ENCODE measurements at regions not wholly inside any gene's neighbourhood (a gene's known extent, or its start where the extent isn't known, plus 50 kb on each side); places are given as distances from the start of the nearest gene placed in this dataset.

DNA sequence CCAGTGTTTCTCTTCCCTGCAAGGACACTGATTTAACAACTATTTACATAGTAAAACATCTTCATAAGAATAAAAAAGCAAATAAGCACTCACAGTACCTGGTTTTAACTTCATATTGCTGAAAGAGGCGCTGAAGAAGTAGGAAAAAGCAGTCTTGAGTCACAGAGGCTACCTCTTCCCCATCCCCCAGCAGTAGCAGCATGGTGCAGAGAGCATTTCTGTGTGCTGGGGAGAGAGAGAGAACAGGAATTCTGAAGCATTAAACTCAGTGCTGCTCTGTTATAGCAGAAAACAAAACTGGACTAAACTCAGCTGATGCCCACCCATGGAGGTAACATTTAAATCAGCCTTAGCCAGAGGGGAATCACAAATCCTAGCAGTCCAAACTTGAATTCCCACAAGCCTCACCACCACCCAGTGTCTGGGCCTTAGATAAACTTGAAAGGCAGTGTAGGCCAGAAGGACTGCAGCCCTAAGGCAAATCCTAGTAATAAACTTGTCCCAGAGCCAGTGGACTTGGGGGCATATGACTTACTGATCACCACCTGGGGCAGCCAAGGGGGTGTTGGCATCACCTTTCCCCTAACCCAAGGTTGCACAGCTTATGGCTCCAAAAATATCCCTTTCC is 321.8 kb upstream of the CWC22 start:
- TF ChIP-seq, protein P1, sequence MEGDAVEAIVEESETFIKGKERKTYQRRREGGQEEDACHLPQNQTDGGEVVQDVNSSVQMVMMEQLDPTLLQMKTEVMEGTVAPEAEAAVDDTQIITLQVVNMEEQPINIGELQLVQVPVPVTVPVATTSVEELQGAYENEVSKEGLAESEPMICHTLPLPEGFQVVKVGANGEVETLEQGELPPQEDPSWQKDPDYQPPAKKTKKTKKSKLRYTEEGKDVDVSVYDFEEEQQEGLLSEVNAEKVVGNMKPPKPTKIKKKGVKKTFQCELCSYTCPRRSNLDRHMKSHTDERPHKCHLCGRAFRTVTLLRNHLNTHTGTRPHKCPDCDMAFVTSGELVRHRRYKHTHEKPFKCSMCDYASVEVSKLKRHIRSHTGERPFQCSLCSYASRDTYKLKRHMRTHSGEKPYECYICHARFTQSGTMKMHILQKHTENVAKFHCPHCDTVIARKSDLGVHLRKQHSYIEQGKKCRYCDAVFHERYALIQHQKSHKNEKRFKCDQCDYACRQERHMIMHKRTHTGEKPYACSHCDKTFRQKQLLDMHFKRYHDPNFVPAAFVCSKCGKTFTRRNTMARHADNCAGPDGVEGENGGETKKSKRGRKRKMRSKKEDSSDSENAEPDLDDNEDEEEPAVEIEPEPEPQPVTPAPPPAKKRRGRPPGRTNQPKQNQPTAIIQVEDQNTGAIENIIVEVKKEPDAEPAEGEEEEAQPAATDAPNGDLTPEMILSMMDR (IDR thresholded peaks at IDR 0.05; ENCODE audit: control insufficient read depth, extremely low read depth, insufficient read depth) = 0 out of 2 replicates have a peak, but pooled peaks have one; percentile 15
- no peak overlapping the region for H3K4me3 ChIP-seq (ENCODE audit: low read depth, low read length)
- DNase-seq (ENCODE audit: low read depth) = no peak

DNA sequence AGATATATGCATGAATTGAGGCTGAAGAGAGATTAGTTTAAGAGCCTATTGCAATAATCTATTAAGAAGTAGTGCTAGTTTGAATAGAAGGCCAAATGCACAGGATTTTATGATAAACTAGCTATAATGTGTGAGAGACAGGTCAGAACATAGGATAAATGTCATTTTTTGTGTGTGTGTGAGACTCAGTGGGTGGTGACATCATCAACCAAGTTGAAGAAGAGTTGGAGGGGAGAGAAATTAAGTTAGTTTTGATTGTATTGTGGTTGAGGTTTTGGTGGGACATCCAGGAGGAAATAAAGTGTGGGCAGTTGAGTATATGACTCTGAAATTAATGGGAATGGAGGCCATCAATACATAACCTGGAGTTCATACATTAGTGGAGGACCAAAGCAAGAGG is 320.1 kb upstream of the CWC22 start:
- H3K4me3 ChIP-seq (ENCODE audit: low read depth, low read length) = no peak overlapping the region
- TF ChIP-seq, protein P1 (IDR thresholded peaks at IDR 0.05; ENCODE audit: control insufficient read depth, extremely low read depth, insufficient read depth) = no peak
- no peak for DNase-seq (ENCODE audit: low read depth)

DNA sequence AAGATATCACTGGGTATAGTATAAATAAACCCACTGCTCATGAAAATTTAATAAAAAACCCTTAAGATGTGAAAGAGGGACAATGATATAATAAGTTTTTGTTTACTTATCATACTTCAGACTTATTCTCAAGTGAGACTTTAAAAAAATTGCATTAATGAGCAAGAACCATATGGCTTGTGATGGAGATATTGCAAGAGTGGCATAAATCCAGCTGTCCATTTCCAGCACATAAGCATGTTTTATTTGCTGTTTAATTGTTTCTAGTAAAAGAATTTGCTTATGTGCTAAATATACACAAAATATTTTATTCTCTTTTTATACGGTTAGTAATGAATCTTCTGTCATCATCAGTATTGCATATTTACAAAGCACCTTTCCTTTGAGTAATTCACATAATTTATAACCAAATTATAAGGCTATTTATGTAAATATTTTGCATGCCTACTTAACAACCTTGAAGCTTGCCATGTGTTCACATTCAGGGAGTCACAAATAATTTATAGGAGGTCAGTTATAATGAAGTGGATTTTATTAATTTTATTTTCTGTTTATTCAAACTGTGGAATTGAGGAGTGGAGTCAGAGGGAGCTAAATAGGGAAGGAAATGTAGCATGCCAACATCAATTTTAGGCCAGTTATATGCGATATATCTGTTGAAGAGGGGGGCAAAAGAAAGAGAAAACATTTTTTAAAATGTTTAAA is 318.5 kb upstream of the CWC22 start:
- H3K4me3 ChIP-seq (ENCODE audit: low read depth, low read length) = no peak overlapping the region
- DNase-seq (ENCODE audit: low read depth) = peak; percentile 56
- TF ChIP-seq, protein P1 (IDR thresholded peaks at IDR 0.05; ENCODE audit: control insufficient read depth, extremely low read depth, insufficient read depth) = no peak

DNA sequence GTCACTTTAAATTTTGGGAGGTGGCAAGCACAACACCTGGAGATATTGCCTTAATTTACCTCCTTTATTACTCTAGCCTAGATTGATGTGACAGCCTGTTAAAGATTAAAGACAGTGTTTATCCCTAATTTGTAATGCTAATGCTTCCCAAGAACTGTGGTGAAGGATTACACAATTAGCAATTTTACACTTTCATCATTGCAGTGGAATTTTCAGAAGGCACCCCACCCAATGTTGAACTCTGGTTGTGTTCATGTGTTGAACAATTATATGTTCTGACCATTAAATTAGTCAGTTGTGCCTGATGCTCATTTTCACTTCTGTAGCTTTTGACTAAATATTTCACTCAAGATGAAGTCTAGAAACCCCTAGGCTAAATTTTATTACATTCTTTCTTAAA is 317.1 kb upstream of the CWC22 start:
- TF ChIP-seq, protein P1 (IDR thresholded peaks at IDR 0.05; ENCODE audit: control insufficient read depth, extremely low read depth, insufficient read depth) = no peak
- DNase-seq (ENCODE audit: low read depth) = no peak
- no peak overlapping the region for H3K4me3 ChIP-seq (ENCODE audit: low read depth, low read length)

DNA sequence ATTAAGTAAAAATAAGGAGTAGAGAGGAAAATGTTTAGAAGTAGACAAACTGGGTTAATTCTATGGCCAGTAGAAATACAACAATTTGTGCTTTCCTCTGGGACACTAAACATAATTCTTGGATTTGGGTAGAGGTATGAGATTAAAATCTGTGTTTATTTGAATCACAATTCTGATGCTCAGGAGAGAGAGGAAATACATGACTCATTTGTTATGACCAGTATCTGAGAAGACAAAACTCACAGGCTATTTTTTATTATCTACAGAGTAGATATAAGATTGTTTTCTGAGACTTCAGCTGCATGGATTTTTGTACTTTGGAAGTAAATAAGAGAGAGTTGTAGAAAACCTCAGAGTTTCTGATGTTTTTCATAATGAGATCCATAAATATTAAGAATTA is 315.7 kb upstream of the CWC22 start:
- no peak for DNase-seq (ENCODE audit: low read depth)
- TF ChIP-seq, protein P1 (IDR thresholded peaks at IDR 0.05; ENCODE audit: control insufficient read depth, extremely low read depth, insufficient read depth) = no peak
- no peak overlapping the region for H3K4me3 ChIP-seq (ENCODE audit: low read depth, low read length)

DNA sequence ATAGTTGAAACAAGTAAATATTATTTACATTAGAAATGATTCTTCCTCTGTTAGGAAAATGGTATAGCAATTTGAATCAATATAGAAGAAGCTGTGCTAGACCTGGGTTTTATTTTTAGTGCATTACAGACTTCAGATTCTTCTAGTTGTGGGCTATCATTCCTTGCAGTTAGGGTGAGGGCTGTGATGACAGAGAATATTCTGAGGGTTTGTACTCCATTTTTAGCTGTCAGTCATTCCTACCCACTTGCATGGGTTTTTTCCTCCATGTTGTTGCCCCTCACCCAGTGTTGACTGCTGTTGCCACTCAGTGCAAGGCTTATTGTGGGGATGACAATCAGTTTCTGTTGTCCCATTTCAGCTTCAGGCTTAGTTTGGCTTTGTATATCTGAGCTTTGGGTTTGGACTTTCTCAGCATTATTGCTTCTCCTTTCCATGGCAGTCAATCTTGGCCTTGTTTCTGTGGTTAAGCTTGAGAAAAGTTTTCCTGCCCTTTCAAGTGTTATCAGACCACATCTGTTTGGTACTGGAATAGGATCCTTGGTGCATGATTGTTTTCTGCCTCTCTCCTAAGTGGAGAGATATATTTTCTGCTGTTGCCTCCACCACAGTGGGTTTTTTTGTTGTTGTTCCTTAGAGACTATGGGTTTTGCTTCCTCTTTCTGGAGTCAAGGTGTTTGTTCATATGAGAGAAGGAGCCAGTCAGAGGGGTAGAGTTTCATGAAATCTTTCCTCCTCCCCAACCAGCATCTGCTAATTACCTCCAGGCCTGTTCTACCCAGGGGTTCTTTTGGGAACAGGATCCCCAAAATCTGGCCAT is 312.7 kb upstream of the CWC22 start:
- TF ChIP-seq, protein P1 (IDR thresholded peaks at IDR 0.05; ENCODE audit: control insufficient read depth, extremely low read depth, insufficient read depth) = no peak
- no peak for DNase-seq (ENCODE audit: low read depth)
- H3K4me3 ChIP-seq (ENCODE audit: low read depth, low read length) = no peak overlapping the region
